K562 (cell line): ENCODE measurements at regions not wholly inside any gene's neighbourhood (a gene's known extent, or its start where the extent isn't known, plus 50 kb on each side); places are given as distances from the start of the nearest gene placed in this dataset.

Experiments
- ATAC-seq: fragments of 200-7000 bp; cut with Tn5 transposase; 3 replicates; pipeline ENCODE4 v1.9.1; 2020; ENCODE audit warnings: moderate library complexity
- BruUV-seq: library from RNA; stranded (reverse); fragments of 400-500 nt; replicated peaks from 2 replicates; lab custom pipeline; 2021; lab: Mats Ljungman, UMichigan
- CTCF ChIA-PET: fragments of 300-600 bp; formaldehyde crosslinking; extraction: SDS; loops from one replicate; lab custom pipeline; 2021; ENCODE audit warnings: low intra/inter-chr PET ratio; lab: Yijun Ruan, JAX
- POLR2A ChIA-PET: fragments of 300-600, 350-650 bp; sonication (Branson Sonifier 250); formaldehyde crosslinking; extraction: SDS; loops from one replicate; lab custom pipeline; 2021; ENCODE audit warnings: antibody characterized with exemption, inconsistent platforms; lab: Yijun Ruan, JAX
- DNase-seq, 4 experiments: peaks; one replicate each; pipeline versions ENCODE4 v3.0.0 to v3.0.0-alpha.2; 2011 to 2018; ENCODE audit warnings: low spot score in 3 of 4, mixed read lengths in 3 of 4; ENCODE audit errors: extremely low read depth in 1 of 4
- FAIRE-seq: peaks from 2 replicates; lab custom pipeline; 2011; peaks lifted over from hg19 to GRCh38; lab: Jason Lieb, UNC
- H2AFZ ChIP-seq: 2 replicates; pipeline ENCODE4 v1.6.0; 2011; ENCODE audit warnings: low read depth, low read length, control low read depth, inconsistent platforms
- H3K27ac ChIP-seq: fragments of 200-600 bp; 3 replicates; pipeline ENCODE4 v1.8.0; 2011; ENCODE audit warnings: low read depth, mild to moderate bottlenecking, control low read depth, inconsistent platforms, low read length, moderate library complexity, mixed read lengths; ENCODE audit errors: extremely low read depth
- H3K27me3 ChIP-seq, 2 experiments: fragments of 300-600 bp in 1 of 2; 2 replicates in 1 of 2; 3 replicates in 1 of 2; pipeline versions ENCODE4 v1.6.0 to v1.8.0; 2011; ENCODE audit warnings: inconsistent platforms in 2 of 2, low read length in 2 of 2, mild to moderate bottlenecking in 1 of 2, mixed read lengths in 1 of 2, moderate library complexity in 1 of 2; ENCODE audit not compliant: control insufficient read depth in 2 of 2, insufficient read depth in 2 of 2
- H3K36me3 ChIP-seq: fragments of 300-600 bp; 3 replicates; pipeline ENCODE4 v1.8.0; 2011; ENCODE audit warnings: mild to moderate bottlenecking, low read length, inconsistent platforms; ENCODE audit not compliant: control insufficient read depth, insufficient read depth
- H3K4me1 ChIP-seq, 2 experiments: fragments of 200-600 bp in 1 of 2; replicated peaks in 1 of 2; 2 replicates in 1 of 2; 3 replicates in 1 of 2; pipeline versions ENCODE4 v1.5.1 to v1.8.0; 2011; ENCODE audit warnings: inconsistent platforms in 2 of 2, low read length in 2 of 2, mild to moderate bottlenecking in 1 of 2, mixed read lengths in 1 of 2, moderate library complexity in 1 of 2; ENCODE audit not compliant: control insufficient read depth in 2 of 2, insufficient read depth in 2 of 2
- H3K4me2 ChIP-seq: 2 replicates; pipeline ENCODE4 v1.6.1; 2011; ENCODE audit warnings: low read length, control low read depth, inconsistent platforms, mixed read lengths; ENCODE audit not compliant: insufficient read depth
- H3K4me3 ChIP-seq: fragments of 200-600 bp; sonication (generic), shearing (Covaris generic); 2 replicates; pipeline ENCODE4 v1.5.1; 2016; ENCODE audit warnings: control low read depth, inconsistent platforms
- H3K79me2 ChIP-seq: fragments of 200-600 bp; 3 replicates; pipeline ENCODE4 v1.8.0; 2011; ENCODE audit warnings: low read length, inconsistent platforms; ENCODE audit not compliant: control insufficient read depth, insufficient read depth
- H3K9ac ChIP-seq, 2 experiments: 2 replicates each; pipeline versions ENCODE4 v1.6.0 to v1.6.1; 2011; ENCODE audit warnings: low read depth in 2 of 2, low read length in 2 of 2, control low read depth in 1 of 2, inconsistent platforms in 1 of 2, mild to moderate bottlenecking in 1 of 2, mixed read lengths in 1 of 2; ENCODE audit not compliant: insufficient read depth in 1 of 2
- H3K9me1 ChIP-seq: one replicate; pipeline ENCODE4 v1.6.0; 2011; ENCODE audit warnings: inconsistent platforms, mild to moderate bottlenecking, low read length, moderate library complexity; ENCODE audit not compliant: control insufficient read depth, insufficient read depth
- H3K9me3 ChIP-seq: replicated peaks from 2 replicates; pipeline ENCODE4 v1.5.1; 2011; ENCODE audit warnings: low read depth, low read length, inconsistent platforms; ENCODE audit not compliant: control insufficient read depth, insufficient read depth
- H4K20me1 ChIP-seq: replicated peaks from 2 replicates; pipeline ENCODE4 v1.6.1; 2011; ENCODE audit warnings: low read length, inconsistent platforms, mixed read lengths; ENCODE audit not compliant: control insufficient read depth, insufficient read depth
- BACH1 ChIP-seq: fragments of 200-800 bp; sonication (Bioruptor generic); IDR thresholded peaks from 2 replicates; pipeline ENCODE4 v1.6.1; 2016; ENCODE audit warnings: missing genetic modification characterization, missing compliant biosample characterization
- CREM ChIP-seq: IDR thresholded peaks from 2 replicates; pipeline ENCODE4 v1.6.1; 2014; ENCODE audit warnings: antibody characterized with exemption, low read depth
- ERF ChIP-seq: fragments of 450-650 bp; formaldehyde crosslinking; IDR thresholded peaks from 2 replicates; pipeline ENCODE4 v1.4.0; 2020; ENCODE audit warnings: mild to moderate bottlenecking, mixed read lengths
- FOXK2 ChIP-seq, 2 experiments: fragments of 450-650 bp; IDR thresholded peaks in 1 of 2; conservative IDR thresholded peaks in 1 of 2; 2 replicates each; pipeline ENCODE4 v1.6.1; 2016; ENCODE audit warnings: low read depth in 2 of 2, mild to moderate bottlenecking in 1 of 2
- HIVEP1 ChIP-seq: fragments of 250-450 bp; sonication (Bioruptor Pico); IDR thresholded peaks from 2 replicates; pipeline ENCODE4 v1.4.0; 2020; ENCODE audit warnings: mild to moderate bottlenecking
- HOXB6 ChIP-seq: fragments of 250-450 bp; sonication (Bioruptor Pico); IDR thresholded peaks from 2 replicates; pipeline ENCODE4 v1.5.1; 2022; ENCODE audit warnings: mild to moderate bottlenecking, borderline replicate concordance
- KDM2B ChIP-seq: fragments of 250-450 bp; sonication (Bioruptor Pico); IDR thresholded peaks from 2 replicates; pipeline ENCODE4 v1.8.0; 2021; ENCODE audit warnings: mild to moderate bottlenecking, moderate library complexity
- MCM3 ChIP-seq: fragments of 450-650 bp; IDR thresholded peaks from 2 replicates; pipeline ENCODE4 v1.6.1; 2016
- MEF2A ChIP-seq: IDR thresholded peaks from 2 replicates; pipeline ENCODE4 v1.6.1; 2011; ENCODE audit warnings: low read depth, mild to moderate bottlenecking, low read length, moderate library complexity; ENCODE audit not compliant: control insufficient read depth
- MTA2 ChIP-seq: fragments of 450-650 bp; IDR thresholded peaks from 2 replicates; pipeline ENCODE4 v1.6.1; 2016; ENCODE audit warnings: low read depth
- MYBL2 ChIP-seq, 2 experiments: fragments of 450-650 bp in 1 of 2; sonication (generic) in 1 of 2; formaldehyde crosslinking in 1 of 2; IDR thresholded peaks; 2 replicates each; pipeline versions ENCODE4 v1.6.1 to v1.8.1; 2017 to 2022; ENCODE audit warnings: borderline replicate concordance in 1 of 2, inconsistent platforms in 1 of 2, low read depth in 1 of 2, mild to moderate bottlenecking in 1 of 2, missing genetic modification reagents in 1 of 2, moderate library complexity in 1 of 2
- NBN ChIP-seq: fragments of 450-650 bp; IDR thresholded peaks from 2 replicates; pipeline ENCODE4 v1.6.1; 2016; ENCODE audit warnings: low read depth, mild to moderate bottlenecking
- NR2C1 ChIP-seq, 2 experiments: fragments of 450-650 bp; IDR thresholded peaks; 2 replicates each; pipeline ENCODE4 v1.6.1; 2017; ENCODE audit warnings: mild to moderate bottlenecking in 2 of 2, antibody characterized with exemption in 1 of 2, inconsistent platforms in 1 of 2, missing compliant biosample characterization in 1 of 2, missing genetic modification characterization in 1 of 2
- POLR3A ChIP-seq: IDR thresholded peaks from 2 replicates; pipeline ENCODE4 v1.6.1; 2011; ENCODE audit warnings: borderline replicate concordance, mild to moderate bottlenecking, moderate library complexity; ENCODE audit not compliant: insufficient read length, insufficient read depth; ENCODE audit errors: extremely low read depth
- SRSF3 ChIP-seq: fragments of 200-400 bp; formaldehyde crosslinking; IDR thresholded peaks from 2 replicates; pipeline ENCODE4 v1.6.1; 2016; ENCODE audit warnings: mild to moderate bottlenecking, low read length, moderate library complexity; ENCODE audit not compliant: insufficient read depth
- SUPT5H ChIP-seq: fragments of 450-650 bp; IDR thresholded peaks from 2 replicates; pipeline ENCODE4 v1.6.1; 2016
- THAP7 ChIP-seq: fragments of 250-450 bp; sonication (Bioruptor Pico); IDR thresholded peaks from 2 replicates; pipeline ENCODE4 v1.5.0; 2021
- THRAP3 ChIP-seq: fragments of 450-650 bp; IDR thresholded peaks from 2 replicates; pipeline ENCODE4 v1.6.1; 2016; ENCODE audit warnings: mild to moderate bottlenecking, inconsistent platforms, borderline replicate concordance
- ZFX ChIP-seq: sonication (generic); formaldehyde crosslinking; IDR thresholded peaks from 2 replicates; pipeline ENCODE4 v1.8.0; 2022; ENCODE audit warnings: mild to moderate bottlenecking, missing genetic modification reagents, moderate library complexity
- ZKSCAN3 ChIP-seq: fragments of 250-450 bp; sonication (Bioruptor Pico); IDR thresholded peaks from 2 replicates; pipeline ENCODE4 v1.4.0; 2020
- ZNF121 ChIP-seq: sonication (generic); formaldehyde crosslinking; conservative IDR thresholded peaks from 2 replicates; pipeline ENCODE4 v1.8.0; 2022; ENCODE audit warnings: missing genetic modification reagents
- WGBS: fragments of 100-300 bp; shearing (Covaris generic); methylation state at CpG from one replicate; pipeline ENCODE4 v1.1.6; 2016; ENCODE audit warnings: low coverage, mixed read lengths; ENCODE audit not compliant: insufficient coverage; ENCODE audit errors: missing lambda C conversion rate; 5-methylcytosine and 5-hydroxymethylcytosine counted together
- in situ Hi-C: fragments of 300-500 bp; cut with MboI; formaldehyde crosslinking; loops from 4 replicates; pipeline ENCODE4 v1.15.0; 2018; ENCODE audit warnings: inconsistent platforms, mixed read lengths
- intact Hi-C: fragments of 100-400 bp; cut with micrococcal nuclease; formaldehyde crosslinking; loops from 2 replicates; pipeline ENCODE4 v1.14.2; 2022
- TF ChIP-seq, protein P1 (sequence below): fragments of 250-450 bp; sonication (Bioruptor Pico); IDR thresholded peaks from 2 replicates; pipeline ENCODE4 v1.5.0; 2022; ENCODE audit warnings: mild to moderate bottlenecking

- TF ChIP-seq ZNF121 (CRISPR knock-in tag) (no peak), MYBL2 (IDR thresholded peaks at IDR 0.05; ENCODE audit: low read depth) (no peak), MYBL2 (CRISPR knock-in tag; IDR thresholded peaks at IDR 0.05; ENCODE audit: borderline replicate concordance) (no peak), ZKSCAN3 (CRISPR knock-in tag) (no peak), BACH1 (tag) (no peak), POLR3A (no peak), MEF2A (no peak), THAP7 (no peak), ZFX (CRISPR knock-in tag) (no peak), ERF (CRISPR knock-in tag) (no peak)
These were observed 70.9 kb upstream of the OR5AK2 start (continued) for GRCh38 chr11:56917708-56918400.

DNA sequence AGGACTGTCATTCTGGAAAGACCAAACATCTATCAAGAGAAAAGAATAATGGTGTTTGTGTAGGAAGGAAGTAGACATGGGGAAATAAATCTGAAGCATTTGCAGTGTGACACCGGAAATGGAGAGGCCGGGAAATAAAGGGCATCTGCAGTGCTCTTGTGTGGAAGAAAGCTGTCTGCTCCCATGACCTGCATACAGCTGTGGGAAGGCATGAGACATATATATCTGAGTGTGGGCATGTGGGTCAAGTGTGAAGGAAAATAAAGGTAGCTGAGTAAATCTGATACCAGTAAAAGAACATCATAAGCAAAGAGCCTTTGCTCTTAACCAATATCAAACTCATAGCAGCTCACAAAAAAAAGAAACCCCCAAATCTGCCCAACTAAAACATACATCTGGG is 72.1 kb upstream of the OR5AK2 start:
- intact Hi-C loops (no loop called here), in situ Hi-C loops (no loop called here)
- Histone ChIP-seq H3K4me1 (no peaks in the 10 kb centered on the region), H3K27me3 (no peaks in the 10 kb centered on the region), H3K4me3 (no peak overlapping the region), H3K4me2 (no peak overlapping the region), H3K36me3 (no peaks in the 10 kb centered on the region), H3K9me3 (no peaks in the 10 kb centered on the region), H2AFZ (no peak overlapping the region), H4K20me1 (no peaks in the 10 kb centered on the region), H3K9me1 (no peaks in the 10 kb centered on the region), H3K27ac (no peak overlapping the region), H3K79me2 (no peaks in the 10 kb centered on the region), H3K9ac (no peak overlapping the region)
- 3% methylated on average over 2 of the region's 2 CpGs for WGBS
- FAIRE-seq (no peak), ATAC-seq (no peak), DNase-seq (no peak)
- CTCF ChIA-PET = no interaction called here
- POLR2A ChIA-PET = no interaction called here
- no TSS peak for BruUV-seq
- TF ChIP-seq, protein P1, sequence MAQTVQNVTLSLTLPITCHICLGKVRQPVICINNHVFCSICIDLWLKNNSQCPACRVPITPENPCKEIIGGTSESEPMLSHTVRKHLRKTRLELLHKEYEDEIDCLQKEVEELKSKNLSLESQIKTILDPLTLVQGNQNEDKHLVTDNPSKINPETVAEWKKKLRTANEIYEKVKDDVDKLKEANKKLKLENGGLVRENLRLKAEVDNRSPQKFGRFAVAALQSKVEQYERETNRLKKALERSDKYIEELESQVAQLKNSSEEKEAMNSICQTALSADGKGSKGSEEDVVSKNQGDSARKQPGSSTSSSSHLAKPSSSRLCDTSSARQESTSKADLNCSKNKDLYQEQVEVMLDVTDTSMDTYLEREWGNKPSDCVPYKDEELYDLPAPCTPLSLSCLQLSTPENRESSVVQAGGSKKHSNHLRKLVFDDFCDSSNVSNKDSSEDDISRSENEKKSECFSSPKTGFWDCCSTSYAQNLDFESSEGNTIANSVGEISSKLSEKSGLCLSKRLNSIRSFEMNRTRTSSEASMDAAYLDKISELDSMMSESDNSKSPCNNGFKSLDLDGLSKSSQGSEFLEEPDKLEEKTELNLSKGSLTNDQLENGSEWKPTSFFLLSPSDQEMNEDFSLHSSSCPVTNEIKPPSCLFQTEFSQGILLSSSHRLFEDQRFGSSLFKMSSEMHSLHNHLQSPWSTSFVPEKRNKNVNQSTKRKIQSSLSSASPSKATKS (CRISPR knock-in tag) = no peak
- no peak for TF ChIP-seq MTA2
- no peak for TF ChIP-seq KDM2B
- no peak for TF ChIP-seq MCM3
- no peak for TF ChIP-seq HOXB6 (CRISPR knock-in tag)
- no peak for TF ChIP-seq THRAP3
- TF ChIP-seq SUPT5H = no peak
- no peak for TF ChIP-seq HIVEP1 (CRISPR knock-in tag)
- TF ChIP-seq SRSF3 = no peak
- TF ChIP-seq CREM = no peak
- no peak for TF ChIP-seq ZNF121 (CRISPR knock-in tag)
- no peak for TF ChIP-seq NR2C1 (IDR thresholded peaks at IDR 0.05)
- TF ChIP-seq NR2C1 (tag; IDR thresholded peaks at IDR 0.05) = no peak
- no peak for TF ChIP-seq NBN
- no peak for TF ChIP-seq FOXK2 (conservative IDR thresholded peaks at IDR 0.05 in 1 of 2, IDR thresholded peaks at IDR 0.05 in 1 of 2; ENCODE audit: low read depth in 2 of 2)
